ENCODE measurements at regions not wholly inside any gene's neighbourhood (a gene's known extent, or its start where the extent isn't known, plus 50 kb on each side); places are given as distances from the start of the nearest gene placed in this dataset.

- H3K4me3 ChIP-seq (ENCODE audit: low read depth, low read length), result no peak overlapping the region
- no peaks in the 10 kb centered on the region for H3K4me1 ChIP-seq
- H3K4me2 ChIP-seq (ENCODE audit: low read length), result no peak overlapping the region
- no peak overlapping the region for H3K27ac ChIP-seq
- H3K27me3 ChIP-seq (ENCODE audit: control insufficient read depth, insufficient read depth, low read length), result no peaks in the 10 kb centered on the region
- H3K79me2 ChIP-seq, result no peaks in the 10 kb centered on the region
- no peaks in the 10 kb centered on the region for H3K9me3 ChIP-seq (ENCODE audit: control insufficient read depth, low read length)
- no peak for TF ChIP-seq CTCF (IDR thresholded peaks at IDR 0.05)
- H3K36me3 ChIP-seq (ENCODE audit: control insufficient read depth, insufficient read depth, low read length), result no peaks in the 10 kb centered on the region
- H3K9ac ChIP-seq, result no peak overlapping the region
- H2AFZ ChIP-seq, result no peak overlapping the region
Measured at GRCh38 chr11:112558691-112559090, 298.0 kb upstream of the PLET1 start.

- H3K9ac ChIP-seq, result no peak overlapping the region
- no peak overlapping the region for H3K27ac ChIP-seq
- no peak overlapping the region for H3K4me2 ChIP-seq (ENCODE audit: low read length)
Measured at GRCh38 chr11:112563808-112564207, 303.1 kb upstream of the PLET1 start.

GRCh38 chr11:112564228-112564955 lies 303.7 kb upstream of the PLET1 start:
- H3K4me1 ChIP-seq, result no peaks in the 10 kb centered on the region
- no peaks in the 10 kb centered on the region for H3K79me2 ChIP-seq
- H3K27ac ChIP-seq, result no peak overlapping the region
- no peaks in the 10 kb centered on the region for H3K27me3 ChIP-seq (ENCODE audit: control insufficient read depth, insufficient read depth, low read length)
- no peaks in the 10 kb centered on the region for H3K36me3 ChIP-seq (ENCODE audit: control insufficient read depth, insufficient read depth, low read length)
- H3K4me3 ChIP-seq (ENCODE audit: low read depth, low read length), result no peak overlapping the region
- H2AFZ ChIP-seq, result no peak overlapping the region
- H3K9me3 ChIP-seq (ENCODE audit: control insufficient read depth, low read length), result no peaks in the 10 kb centered on the region
- H3K4me2 ChIP-seq (ENCODE audit: low read length), result no peak overlapping the region
- H3K9ac ChIP-seq, result no peak overlapping the region
- TF ChIP-seq CTCF (IDR thresholded peaks at IDR 0.05), result no peak

More at GRCh38 chr11:112563808-112564207, 303.1 kb upstream of the PLET1 start:
- no peak overlapping the region for H2AFZ ChIP-seq
- H3K4me1 ChIP-seq, result no peaks in the 10 kb centered on the region
- H3K27me3 ChIP-seq (ENCODE audit: control insufficient read depth, insufficient read depth, low read length), result no peaks in the 10 kb centered on the region
- H3K9me3 ChIP-seq (ENCODE audit: control insufficient read depth, low read length), result no peaks in the 10 kb centered on the region
- H3K79me2 ChIP-seq, result no peaks in the 10 kb centered on the region
- H3K36me3 ChIP-seq (ENCODE audit: control insufficient read depth, insufficient read depth, low read length), result no peaks in the 10 kb centered on the region
- no peak for TF ChIP-seq CTCF (IDR thresholded peaks at IDR 0.05)
- H3K4me3 ChIP-seq (ENCODE audit: low read depth, low read length), result no peak overlapping the region

- H3K4me3 ChIP-seq (ENCODE audit: low read depth, low read length), result no peak overlapping the region
- no peaks in the 10 kb centered on the region for H3K9me3 ChIP-seq (ENCODE audit: control insufficient read depth, low read length)
- H3K9ac ChIP-seq, result no peak overlapping the region
- H3K79me2 ChIP-seq, result no peaks in the 10 kb centered on the region
- H2AFZ ChIP-seq, result no peak overlapping the region
- no peaks in the 10 kb centered on the region for H3K27me3 ChIP-seq (ENCODE audit: control insufficient read depth, insufficient read depth, low read length)
- H3K36me3 ChIP-seq (ENCODE audit: control insufficient read depth, insufficient read depth, low read length), result no peaks in the 10 kb centered on the region
- no peaks in the 10 kb centered on the region for H3K4me1 ChIP-seq
- no peak overlapping the region for H3K4me2 ChIP-seq (ENCODE audit: low read length)
- no peak for TF ChIP-seq CTCF (IDR thresholded peaks at IDR 0.05)
- no peak overlapping the region for H3K27ac ChIP-seq
Measured at GRCh38 chr11:112565551-112565950, 304.9 kb upstream of the PLET1 start.

GRCh38 chr11:112566124-112566523 lies 305.5 kb upstream of the PLET1 start:
- no peak overlapping the region for H3K4me3 ChIP-seq (ENCODE audit: low read depth, low read length)
- H3K4me2 ChIP-seq (ENCODE audit: low read length), result no peak overlapping the region
- no peaks in the 10 kb centered on the region for H3K9me3 ChIP-seq (ENCODE audit: control insufficient read depth, low read length)
- no peaks in the 10 kb centered on the region for H3K36me3 ChIP-seq (ENCODE audit: control insufficient read depth, insufficient read depth, low read length)
- no peak overlapping the region for H3K27ac ChIP-seq
- no peaks in the 10 kb centered on the region for H3K27me3 ChIP-seq (ENCODE audit: control insufficient read depth, insufficient read depth, low read length)
- no peak overlapping the region for H2AFZ ChIP-seq
- no peaks in the 10 kb centered on the region for H3K79me2 ChIP-seq
- H3K9ac ChIP-seq, result no peak overlapping the region
- no peaks in the 10 kb centered on the region for H3K4me1 ChIP-seq
- no peak for TF ChIP-seq CTCF (IDR thresholded peaks at IDR 0.05)
